WTC11 (cell line): ENCODE measurements at regions not wholly inside any gene's neighbourhood (a gene's known extent, or its start where the extent isn't known, plus 50 kb on each side); places are given as distances from the start of the nearest gene placed in this dataset.

ENCODE experiments used
- ATAC-seq: fragments of 200-7000 bp; cut with Tn5 transposase; 2 replicates; pipeline ENCODE4 v1.10.0; 2021; ENCODE audit warnings: mild to moderate bottlenecking, moderate library complexity
- CTCF ChIA-PET: fragments of 300-600 bp; sonication (Branson Sonifier 250); formaldehyde crosslinking; loops from one replicate; lab custom pipeline; 2021; ENCODE audit warnings: antibody characterized with exemption; lab: Charles Lee
- POLR2A ChIA-PET: fragments of 350-600 bp; sonication (Branson Sonifier 250); formaldehyde crosslinking; loops from one replicate; lab custom pipeline; 2021; ENCODE audit warnings: antibody characterized with exemption; lab: Charles Lee
- DNase-seq: peaks from one replicate; pipeline ENCODE4 v3.0.0; 2021; ENCODE audit warnings: low spot score
- H3K27ac Mint-ChIP-seq: 2 replicates; pipeline ENCODE4 v1.8.0; 2021; ENCODE audit warnings: mixed read lengths
- H3K27me3 Mint-ChIP-seq: 2 replicates; pipeline ENCODE4 v1.8.0; 2021; ENCODE audit warnings: low read depth, mild to moderate bottlenecking, moderate library complexity, mixed read lengths
- H3K36me3 Mint-ChIP-seq: 2 replicates; pipeline ENCODE4 v1.8.0; 2021; ENCODE audit warnings: mixed read lengths
- H3K4me1 Mint-ChIP-seq: 2 replicates; pipeline ENCODE4 v1.8.0; 2022; ENCODE audit warnings: mixed read lengths
- H3K4me3 Mint-ChIP-seq: 2 replicates; pipeline ENCODE4 v1.8.0; 2021; ENCODE audit warnings: mild to moderate bottlenecking, moderate library complexity, mixed read lengths
- H3K9me3 Mint-ChIP-seq: 2 replicates; pipeline ENCODE4 v1.8.0; 2021; ENCODE audit warnings: mixed read lengths
- ATF1 ChIP-seq: sonication (generic); formaldehyde crosslinking; IDR thresholded peaks from 2 replicates; pipeline ENCODE4 v1.8.1; 2023; ENCODE audit warnings: mild to moderate bottlenecking, moderate library complexity, missing genetic modification reagents
- ATF2 ChIP-seq: sonication (generic); formaldehyde crosslinking; IDR thresholded peaks from 2 replicates; pipeline ENCODE4 v1.8.1; 2022; ENCODE audit warnings: low read depth, missing genetic modification reagents, borderline replicate concordance
- E2F5 ChIP-seq: sonication (generic); formaldehyde crosslinking; IDR thresholded peaks from 2 replicates; pipeline ENCODE4 v1.8.1; 2022; ENCODE audit warnings: mild to moderate bottlenecking, moderate library complexity, missing genetic modification reagents
- ETV6 ChIP-seq: sonication (generic); formaldehyde crosslinking; IDR thresholded peaks from 2 replicates; pipeline ENCODE4 v1.8.1; 2022; ENCODE audit warnings: mild to moderate bottlenecking, missing genetic modification reagents
- GRHL2 ChIP-seq: fragments of 250-450 bp; sonication (Bioruptor Pico); IDR thresholded peaks from 2 replicates; pipeline ENCODE4 v1.8.0; 2022; ENCODE audit warnings: mild to moderate bottlenecking, moderate library complexity; ENCODE audit not compliant: insufficient replicate concordance, severe bottlenecking
- GTF2I ChIP-seq: fragments of 250-450 bp; sonication (Bioruptor Pico); conservative IDR thresholded peaks from 2 replicates; pipeline ENCODE4 v1.4.0; 2021; ENCODE audit warnings: mild to moderate bottlenecking
- JAZF1 ChIP-seq: fragments of 250-450 bp; sonication (Bioruptor Pico); IDR thresholded peaks from 2 replicates; pipeline ENCODE4 v1.9.0; 2021; ENCODE audit warnings: moderate library complexity, mild to moderate bottlenecking, inconsistent platforms
- JUN ChIP-seq: sonication (generic); formaldehyde crosslinking; IDR thresholded peaks from 2 replicates; pipeline ENCODE4 v1.8.0; 2023; ENCODE audit warnings: mild to moderate bottlenecking, missing genetic modification reagents
- MAX ChIP-seq: sonication (generic); formaldehyde crosslinking; IDR thresholded peaks from 2 replicates; pipeline ENCODE4 v1.8.0; 2022; ENCODE audit warnings: mild to moderate bottlenecking, missing genetic modification reagents
- MLX ChIP-seq: sonication (generic); formaldehyde crosslinking; IDR thresholded peaks from 2 replicates; pipeline ENCODE4 v1.8.1; 2023; ENCODE audit warnings: mild to moderate bottlenecking, missing genetic modification reagents, moderate library complexity
- NR3C1 ChIP-seq: sonication (generic); formaldehyde crosslinking; conservative IDR thresholded peaks from 2 replicates; pipeline ENCODE4 v1.8.1; 2023; ENCODE audit warnings: low read depth, mild to moderate bottlenecking, missing genetic modification reagents
- TCF7 ChIP-seq: sonication (generic); formaldehyde crosslinking; IDR thresholded peaks from 2 replicates; pipeline ENCODE4 v1.8.0; 2022; ENCODE audit warnings: mild to moderate bottlenecking, low read depth, missing genetic modification reagents, moderate library complexity
- TEAD1 ChIP-seq: sonication (generic); formaldehyde crosslinking; IDR thresholded peaks from 2 replicates; pipeline ENCODE4 v1.8.0; 2022; ENCODE audit warnings: mild to moderate bottlenecking, missing genetic modification reagents
- USF2 ChIP-seq: sonication (generic); formaldehyde crosslinking; IDR thresholded peaks from 2 replicates; pipeline ENCODE4 v1.8.1; 2023; ENCODE audit warnings: mild to moderate bottlenecking, missing genetic modification reagents, moderate library complexity
- ZNF425 ChIP-seq: fragments of 250-450 bp; sonication (Bioruptor Pico); conservative IDR thresholded peaks from 2 replicates; pipeline ENCODE4 v1.9.0; 2021; ENCODE audit warnings: mild to moderate bottlenecking
- ZNF512 ChIP-seq: sonication (generic); formaldehyde crosslinking; IDR thresholded peaks from 2 replicates; pipeline ENCODE4 v1.8.1; 2022; ENCODE audit warnings: missing genetic modification reagents, borderline replicate concordance
- ZNF671 ChIP-seq: fragments of 250-450 bp; sonication (Bioruptor Pico); IDR thresholded peaks from 2 replicates; pipeline ENCODE4 v1.8.0; 2021; ENCODE audit warnings: mild to moderate bottlenecking
- TF ChIP-seq, protein P1 (sequence below): fragments of 200-600 bp; IDR thresholded peaks from 2 replicates; pipeline ENCODE4 v1.8.0; 2022; ENCODE audit warnings: antibody characterized with exemption
- TF ChIP-seq, protein P2 (sequence below): sonication (generic); formaldehyde crosslinking; IDR thresholded peaks from 2 replicates; pipeline ENCODE4 v1.8.0; 2023; ENCODE audit warnings: mild to moderate bottlenecking, missing genetic modification reagents
- TF ChIP-seq, protein P3 (sequence below): sonication (generic); formaldehyde crosslinking; IDR thresholded peaks from 2 replicates; pipeline ENCODE4 v1.8.1; 2023; ENCODE audit warnings: mild to moderate bottlenecking, missing genetic modification reagents

GRCh38 chr9:1598270-1598669, 416.9 kb upstream of the SMARCA2 start:
- TF ChIP-seq ZNF512 (CRISPR knock-in tag) (no peak), GRHL2 (no peak), ATF1 (CRISPR knock-in tag) (no peak), TEAD1 (CRISPR knock-in tag) (no peak), JAZF1 (CRISPR knock-in tag) (no peak), NR3C1 (CRISPR knock-in tag) (no peak), ATF2 (CRISPR knock-in tag) (no peak), GTF2I (CRISPR knock-in tag) (no peak), USF2 (CRISPR knock-in tag) (no peak), E2F5 (CRISPR knock-in tag) (no peak), ZNF425 (CRISPR knock-in tag) (no peak), MLX (CRISPR knock-in tag) (no peak), MAX (no peak), ETV6 (CRISPR knock-in tag) (no peak), ZNF671 (CRISPR knock-in tag) (no peak), TCF7 (CRISPR knock-in tag) (no peak), JUN (CRISPR knock-in tag) (no peak)
- TF ChIP-seq, protein P1, sequence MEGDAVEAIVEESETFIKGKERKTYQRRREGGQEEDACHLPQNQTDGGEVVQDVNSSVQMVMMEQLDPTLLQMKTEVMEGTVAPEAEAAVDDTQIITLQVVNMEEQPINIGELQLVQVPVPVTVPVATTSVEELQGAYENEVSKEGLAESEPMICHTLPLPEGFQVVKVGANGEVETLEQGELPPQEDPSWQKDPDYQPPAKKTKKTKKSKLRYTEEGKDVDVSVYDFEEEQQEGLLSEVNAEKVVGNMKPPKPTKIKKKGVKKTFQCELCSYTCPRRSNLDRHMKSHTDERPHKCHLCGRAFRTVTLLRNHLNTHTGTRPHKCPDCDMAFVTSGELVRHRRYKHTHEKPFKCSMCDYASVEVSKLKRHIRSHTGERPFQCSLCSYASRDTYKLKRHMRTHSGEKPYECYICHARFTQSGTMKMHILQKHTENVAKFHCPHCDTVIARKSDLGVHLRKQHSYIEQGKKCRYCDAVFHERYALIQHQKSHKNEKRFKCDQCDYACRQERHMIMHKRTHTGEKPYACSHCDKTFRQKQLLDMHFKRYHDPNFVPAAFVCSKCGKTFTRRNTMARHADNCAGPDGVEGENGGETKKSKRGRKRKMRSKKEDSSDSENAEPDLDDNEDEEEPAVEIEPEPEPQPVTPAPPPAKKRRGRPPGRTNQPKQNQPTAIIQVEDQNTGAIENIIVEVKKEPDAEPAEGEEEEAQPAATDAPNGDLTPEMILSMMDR, result no peak
- TF ChIP-seq, protein P2, sequence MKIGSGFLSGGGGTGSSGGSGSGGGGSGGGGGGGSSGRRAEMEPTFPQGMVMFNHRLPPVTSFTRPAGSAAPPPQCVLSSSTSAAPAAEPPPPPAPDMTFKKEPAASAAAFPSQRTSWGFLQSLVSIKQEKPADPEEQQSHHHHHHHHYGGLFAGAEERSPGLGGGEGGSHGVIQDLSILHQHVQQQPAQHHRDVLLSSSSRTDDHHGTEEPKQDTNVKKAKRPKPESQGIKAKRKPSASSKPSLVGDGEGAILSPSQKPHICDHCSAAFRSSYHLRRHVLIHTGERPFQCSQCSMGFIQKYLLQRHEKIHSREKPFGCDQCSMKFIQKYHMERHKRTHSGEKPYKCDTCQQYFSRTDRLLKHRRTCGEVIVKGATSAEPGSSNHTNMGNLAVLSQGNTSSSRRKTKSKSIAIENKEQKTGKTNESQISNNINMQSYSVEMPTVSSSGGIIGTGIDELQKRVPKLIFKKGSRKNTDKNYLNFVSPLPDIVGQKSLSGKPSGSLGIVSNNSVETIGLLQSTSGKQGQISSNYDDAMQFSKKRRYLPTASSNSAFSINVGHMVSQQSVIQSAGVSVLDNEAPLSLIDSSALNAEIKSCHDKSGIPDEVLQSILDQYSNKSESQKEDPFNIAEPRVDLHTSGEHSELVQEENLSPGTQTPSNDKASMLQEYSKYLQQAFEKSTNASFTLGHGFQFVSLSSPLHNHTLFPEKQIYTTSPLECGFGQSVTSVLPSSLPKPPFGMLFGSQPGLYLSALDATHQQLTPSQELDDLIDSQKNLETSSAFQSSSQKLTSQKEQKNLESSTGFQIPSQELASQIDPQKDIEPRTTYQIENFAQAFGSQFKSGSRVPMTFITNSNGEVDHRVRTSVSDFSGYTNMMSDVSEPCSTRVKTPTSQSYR (CRISPR knock-in tag), result no peak
- TF ChIP-seq, protein P3, sequence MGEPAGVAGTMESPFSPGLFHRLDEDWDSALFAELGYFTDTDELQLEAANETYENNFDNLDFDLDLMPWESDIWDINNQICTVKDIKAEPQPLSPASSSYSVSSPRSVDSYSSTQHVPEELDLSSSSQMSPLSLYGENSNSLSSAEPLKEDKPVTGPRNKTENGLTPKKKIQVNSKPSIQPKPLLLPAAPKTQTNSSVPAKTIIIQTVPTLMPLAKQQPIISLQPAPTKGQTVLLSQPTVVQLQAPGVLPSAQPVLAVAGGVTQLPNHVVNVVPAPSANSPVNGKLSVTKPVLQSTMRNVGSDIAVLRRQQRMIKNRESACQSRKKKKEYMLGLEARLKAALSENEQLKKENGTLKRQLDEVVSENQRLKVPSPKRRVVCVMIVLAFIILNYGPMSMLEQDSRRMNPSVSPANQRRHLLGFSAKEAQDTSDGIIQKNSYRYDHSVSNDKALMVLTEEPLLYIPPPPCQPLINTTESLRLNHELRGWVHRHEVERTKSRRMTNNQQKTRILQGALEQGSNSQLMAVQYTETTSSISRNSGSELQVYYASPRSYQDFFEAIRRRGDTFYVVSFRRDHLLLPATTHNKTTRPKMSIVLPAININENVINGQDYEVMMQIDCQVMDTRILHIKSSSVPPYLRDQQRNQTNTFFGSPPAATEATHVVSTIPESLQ (CRISPR knock-in tag), result no peak
- Mint-ChIP-seq H3K27ac (no peak overlapping the region), H3K4me1 (no peaks in the 10 kb centered on the region), H3K27me3 (no peaks in the 10 kb centered on the region; the same call in 1 of the 2 replicates), H3K36me3 (no peaks in the 10 kb centered on the region), H3K9me3 (0 out of 2 replicates have a peak, but pooled peaks cover 4% of the 10 kb centered on the region), H3K4me3 (no peak overlapping the region)
- ATAC-seq, result no peak
- CTCF ChIA-PET, result no interaction called here
- POLR2A ChIA-PET, result no interaction called here
- DNase-seq, result no peak
